KMS-11 (cell line): ENCODE measurements at regions not wholly inside any gene's neighbourhood (a gene's known extent, or its start where the extent isn't known, plus 50 kb on each side); places are given as distances from the start of the nearest gene placed in this dataset.

Experiments
- H2AFZ ChIP-seq: fragments of 200-600 bp; sonication (generic); 2 replicates; pipeline ENCODE4 v1.6.1; 2016; ENCODE audit warnings: antibody characterized with exemption, mixed run types, low read depth
- H3K27ac ChIP-seq: fragments of 200-600 bp; sonication (generic); 2 replicates; pipeline ENCODE4 v1.6.1; 2016; ENCODE audit warnings: mild to moderate bottlenecking, mixed run types
- H3K27me3 ChIP-seq: fragments of 200-600 bp; sonication (generic); 2 replicates; pipeline ENCODE4 v1.6.1; 2017; ENCODE audit warnings: mild to moderate bottlenecking, low read depth, mixed run types, moderate library complexity; ENCODE audit not compliant: insufficient read depth
- H3K36me3 ChIP-seq: fragments of 200-600 bp; sonication (generic); 2 replicates; pipeline ENCODE4 v1.6.1; 2017; ENCODE audit warnings: mild to moderate bottlenecking, mixed run types; ENCODE audit not compliant: insufficient read depth
- H3K4me1 ChIP-seq: fragments of 200-600 bp; sonication (generic); 2 replicates; pipeline ENCODE4 v1.6.1; 2016; ENCODE audit warnings: mild to moderate bottlenecking, low read depth, mixed run types; ENCODE audit not compliant: poor library complexity, severe bottlenecking
- H3K4me2 ChIP-seq: fragments of 200-600 bp; sonication (generic); 2 replicates; pipeline ENCODE4 v1.7.0; 2016; ENCODE audit warnings: mild to moderate bottlenecking, mixed run types
- H3K4me3 ChIP-seq: fragments of 200-600 bp; sonication (generic); IDR thresholded peaks from 2 replicates; pipeline ENCODE4 v1.6.1; 2017; ENCODE audit warnings: low read depth, low read length, mixed read lengths; ENCODE audit not compliant: insufficient read depth
- H3K79me2 ChIP-seq: fragments of 200-600 bp; sonication (generic); 2 replicates; pipeline ENCODE4 v1.6.1; 2016; ENCODE audit warnings: low read depth, mixed run types; ENCODE audit not compliant: insufficient read depth
- H3K9ac ChIP-seq: fragments of 200-600 bp; sonication (generic); 2 replicates; pipeline ENCODE4 v1.6.1; 2016; ENCODE audit warnings: mild to moderate bottlenecking, mixed run types
- H4K20me1 ChIP-seq: fragments of 200-600 bp; sonication (generic); 2 replicates; pipeline ENCODE4 v1.6.1; 2016; ENCODE audit warnings: mild to moderate bottlenecking, mixed run types; ENCODE audit not compliant: insufficient read depth
- TF ChIP-seq, protein P1 (sequence below): fragments of 200-600 bp; sonication (generic); conservative IDR thresholded peaks from 2 replicates; pipeline ENCODE4 v1.6.1; 2017; ENCODE audit warnings: low read depth, mild to moderate bottlenecking, antibody characterized with exemption, low read length, moderate library complexity, mixed read lengths

- H2AFZ ChIP-seq: no peak overlapping the region
- H3K27me3 ChIP-seq: no peaks in the 10 kb centered on the region
- no peaks in the 10 kb centered on the region for H3K4me1 ChIP-seq
- no peaks in the 10 kb centered on the region for H3K36me3 ChIP-seq
- TF ChIP-seq, protein P1, sequence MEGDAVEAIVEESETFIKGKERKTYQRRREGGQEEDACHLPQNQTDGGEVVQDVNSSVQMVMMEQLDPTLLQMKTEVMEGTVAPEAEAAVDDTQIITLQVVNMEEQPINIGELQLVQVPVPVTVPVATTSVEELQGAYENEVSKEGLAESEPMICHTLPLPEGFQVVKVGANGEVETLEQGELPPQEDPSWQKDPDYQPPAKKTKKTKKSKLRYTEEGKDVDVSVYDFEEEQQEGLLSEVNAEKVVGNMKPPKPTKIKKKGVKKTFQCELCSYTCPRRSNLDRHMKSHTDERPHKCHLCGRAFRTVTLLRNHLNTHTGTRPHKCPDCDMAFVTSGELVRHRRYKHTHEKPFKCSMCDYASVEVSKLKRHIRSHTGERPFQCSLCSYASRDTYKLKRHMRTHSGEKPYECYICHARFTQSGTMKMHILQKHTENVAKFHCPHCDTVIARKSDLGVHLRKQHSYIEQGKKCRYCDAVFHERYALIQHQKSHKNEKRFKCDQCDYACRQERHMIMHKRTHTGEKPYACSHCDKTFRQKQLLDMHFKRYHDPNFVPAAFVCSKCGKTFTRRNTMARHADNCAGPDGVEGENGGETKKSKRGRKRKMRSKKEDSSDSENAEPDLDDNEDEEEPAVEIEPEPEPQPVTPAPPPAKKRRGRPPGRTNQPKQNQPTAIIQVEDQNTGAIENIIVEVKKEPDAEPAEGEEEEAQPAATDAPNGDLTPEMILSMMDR: no peak
- no peak overlapping the region for H3K9ac ChIP-seq
- H3K79me2 ChIP-seq: no peaks in the 10 kb centered on the region
- H3K4me3 ChIP-seq: no peak overlapping the region
- H4K20me1 ChIP-seq: no peaks in the 10 kb centered on the region
- H3K4me2 ChIP-seq: no peak overlapping the region
- H3K27ac ChIP-seq: no peak overlapping the region
Observed at GRCh38 chr1:94305704-94306103, 68.3 kb upstream of the ARHGAP29 start.

DNA sequence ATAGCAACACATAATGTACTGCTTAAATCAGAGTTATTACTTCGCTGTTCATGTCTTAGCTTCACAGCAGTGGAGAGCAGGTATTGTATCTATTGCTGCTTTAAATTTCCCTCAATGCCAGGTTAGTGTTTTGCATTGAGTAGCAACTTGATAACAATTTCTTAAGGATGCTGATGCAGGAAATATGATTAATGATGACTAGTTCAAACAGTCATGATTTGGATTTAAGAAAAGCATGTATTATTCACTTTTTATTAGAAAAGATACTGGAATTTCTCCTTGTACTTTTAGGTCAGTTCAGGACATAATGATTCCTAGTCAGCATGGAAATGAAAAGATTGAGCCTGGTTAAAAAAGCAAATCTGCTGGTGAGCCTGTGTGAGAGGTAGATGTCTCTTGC lies 67.2 kb upstream of the ARHGAP29 start:
- Histone ChIP-seq H3K36me3 (no peaks in the 10 kb centered on the region), H3K79me2 (no peaks in the 10 kb centered on the region), H3K4me2 (no peak overlapping the region), H2AFZ (no peak overlapping the region), H4K20me1 (no peaks in the 10 kb centered on the region), H3K9ac (no peak overlapping the region), H3K4me1 (no peaks in the 10 kb centered on the region), H3K27ac (no peak overlapping the region), H3K27me3 (no peaks in the 10 kb centered on the region), H3K4me3 (no peak overlapping the region)
- TF ChIP-seq, protein P1: no peak

- Histone ChIP-seq H2AFZ (no peak overlapping the region), H4K20me1 (no peaks in the 10 kb centered on the region), H3K36me3 (no peaks in the 10 kb centered on the region), H3K27ac (no peak overlapping the region), H3K4me1 (no peaks in the 10 kb centered on the region), H3K4me3 (no peak overlapping the region), H3K9ac (no peak overlapping the region), H3K27me3 (no peaks in the 10 kb centered on the region), H3K4me2 (no peak overlapping the region), H3K79me2 (no peaks in the 10 kb centered on the region)
- TF ChIP-seq, protein P1: no peak
Observed at GRCh38 chr1:94303005-94303404, 65.6 kb upstream of the ARHGAP29 start.

DNA sequence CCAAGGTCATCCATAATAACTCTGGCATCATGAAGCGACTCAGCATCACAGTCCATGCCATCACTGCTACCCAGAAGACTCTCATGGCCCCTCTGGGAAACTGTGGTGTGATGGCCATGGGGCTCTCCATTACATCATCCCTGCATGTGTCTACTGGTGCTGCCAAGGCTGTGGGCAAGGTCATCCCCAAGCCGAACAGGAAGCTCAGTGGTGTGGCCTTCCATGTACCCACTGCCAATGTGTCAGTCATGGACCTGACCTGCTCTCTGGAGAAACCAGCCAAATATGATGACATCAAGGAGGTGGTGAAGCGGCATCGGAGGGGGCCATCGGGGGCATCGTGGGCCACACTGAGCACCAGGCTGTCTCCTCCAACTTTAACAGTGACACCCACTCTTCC lies 65.1 kb upstream of the ARHGAP29 start:
- H3K9ac ChIP-seq: no peak overlapping the region
- no peak overlapping the region for H3K27ac ChIP-seq
- H3K4me3 ChIP-seq: no peak overlapping the region
- TF ChIP-seq, protein P1: no peak
- H3K79me2 ChIP-seq: no peaks in the 10 kb centered on the region
- no peak overlapping the region for H3K4me2 ChIP-seq
- no peaks in the 10 kb centered on the region for H4K20me1 ChIP-seq
- no peaks in the 10 kb centered on the region for H3K4me1 ChIP-seq
- no peak overlapping the region for H2AFZ ChIP-seq
- no peaks in the 10 kb centered on the region for H3K36me3 ChIP-seq
- H3K27me3 ChIP-seq: no peaks in the 10 kb centered on the region

DNA sequence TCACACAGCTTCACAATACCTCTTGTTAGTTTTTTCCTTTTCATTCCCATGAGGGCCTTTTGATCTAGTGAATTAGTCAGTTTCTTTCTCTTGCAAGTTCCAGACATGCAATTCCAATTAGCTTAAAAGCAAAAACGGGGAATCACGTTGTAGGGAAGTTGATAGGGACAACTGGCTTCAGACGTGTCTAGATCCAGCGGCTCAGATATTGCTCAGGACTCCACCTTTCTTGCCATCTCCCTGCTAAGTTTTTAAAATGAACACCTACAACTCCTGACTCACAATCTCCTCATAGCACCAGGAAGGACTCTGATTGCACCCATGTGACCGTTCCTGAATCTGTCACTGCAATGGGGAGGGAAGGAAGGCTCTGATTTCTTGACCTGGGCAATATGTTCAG lies 63.8 kb upstream of the ARHGAP29 start:
- H2AFZ ChIP-seq: no peak overlapping the region
- no peak overlapping the region for H3K9ac ChIP-seq
- no peaks in the 10 kb centered on the region for H3K79me2 ChIP-seq
- no peaks in the 10 kb centered on the region for H4K20me1 ChIP-seq
- no peaks in the 10 kb centered on the region for H3K27me3 ChIP-seq
- H3K4me1 ChIP-seq: no peaks in the 10 kb centered on the region
- H3K36me3 ChIP-seq: no peaks in the 10 kb centered on the region
- H3K4me3 ChIP-seq: no peak overlapping the region
- TF ChIP-seq, protein P1: no peak
- H3K4me2 ChIP-seq: no peak overlapping the region
- no peak overlapping the region for H3K27ac ChIP-seq
